ENCODE measurements at regions not wholly inside any gene's neighbourhood (a gene's known extent, or its start where the extent isn't known, plus 50 kb on each side); places are given as distances from the start of the nearest gene placed in this dataset.

GRCh38 chr12:14175206-14175605 is 190.3 kb upstream of the ATF7IP start:
- no peak for TF ChIP-seq CTCF (IDR thresholded peaks at IDR 0.05)
- TF ChIP-seq POLR2A (IDR thresholded peaks at IDR 0.05) = no peak

All from Peyer's patch (tissue), 4 donors.